Superior temporal gyrus (tissue), 1 donor: ENCODE measurements at regions not wholly inside any gene's neighbourhood (a gene's known extent, or its start where the extent isn't known, plus 50 kb on each side); places are given as distances from the start of the nearest gene placed in this dataset.
"Not testable (repeated sequence)": the region's sequence is repeated elsewhere in the genome, so short reads cannot be mapped to it uniquely, and the experiment has no call there.

Source experiments
- DNase-seq: peaks from one replicate; pipeline ENCODE4 v3.0.0-alpha.2; 2016; ENCODE audit errors: extremely low spot score

GRCh38 chr13:19062019-19062646 is 119.5 kb downstream of the TUBA3C start:
- no peak for DNase-seq

DNA sequence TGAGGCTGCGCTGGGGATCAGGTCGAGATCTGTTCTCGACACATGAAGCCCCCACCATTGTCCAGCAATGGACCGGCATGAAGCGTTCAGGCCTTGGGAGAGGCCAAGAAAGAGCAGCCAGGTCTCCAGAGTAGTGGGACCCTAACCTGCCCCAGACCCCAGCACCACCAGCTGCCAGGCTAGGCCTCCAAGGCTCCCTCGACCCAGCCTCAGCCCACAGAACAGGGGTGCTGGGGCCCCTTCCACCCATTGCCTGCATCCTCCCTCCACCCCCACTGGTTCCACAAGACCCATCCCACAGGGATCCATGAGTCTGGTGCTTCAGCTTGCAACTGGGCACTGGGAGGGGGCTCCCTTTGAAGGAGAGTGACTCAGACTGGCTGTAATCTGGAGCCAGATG is 120.3 kb downstream of the TUBA3C start:
- no peak for DNase-seq

GRCh38 chr13:19060311-19061002 is 121.2 kb downstream of the TUBA3C start:
- DNase-seq = no peak

DNA sequence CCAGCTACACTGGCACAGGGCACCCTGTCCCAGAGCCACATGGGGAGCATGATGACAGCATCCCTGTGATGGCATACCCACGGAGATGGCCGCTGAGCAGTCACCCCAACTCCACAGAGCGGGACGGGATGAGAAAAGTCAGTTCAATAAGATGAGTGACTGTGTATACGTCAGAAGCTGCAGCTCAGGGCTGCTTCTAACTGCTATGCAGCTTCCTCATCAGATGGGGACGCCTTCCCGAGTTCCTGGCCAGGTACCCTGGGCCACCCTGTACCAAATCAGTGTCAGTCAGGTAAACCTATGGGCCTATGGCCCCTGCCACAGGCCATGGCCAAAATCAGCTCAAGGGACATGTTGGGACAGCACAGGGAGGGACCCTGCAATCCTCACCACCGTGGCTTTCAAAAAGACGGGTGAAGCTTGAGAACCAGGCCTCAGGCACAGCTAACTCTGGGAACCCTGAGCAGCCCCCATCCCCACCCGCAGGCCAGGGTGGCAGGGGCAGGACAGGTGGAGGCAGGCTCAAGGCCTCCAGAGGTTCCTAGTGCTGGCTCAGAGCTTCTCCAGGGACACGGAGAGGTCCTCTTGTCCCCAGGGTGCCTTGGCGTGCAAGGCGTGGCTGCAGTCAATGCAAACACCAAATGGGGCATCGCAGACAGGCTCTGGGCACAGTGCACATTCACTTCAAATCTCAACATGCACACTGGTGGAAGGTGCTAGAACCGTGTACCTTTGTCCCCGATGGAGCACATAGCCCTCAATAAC is 122.4 kb downstream of the TUBA3C start:
- no peak for DNase-seq

DNA sequence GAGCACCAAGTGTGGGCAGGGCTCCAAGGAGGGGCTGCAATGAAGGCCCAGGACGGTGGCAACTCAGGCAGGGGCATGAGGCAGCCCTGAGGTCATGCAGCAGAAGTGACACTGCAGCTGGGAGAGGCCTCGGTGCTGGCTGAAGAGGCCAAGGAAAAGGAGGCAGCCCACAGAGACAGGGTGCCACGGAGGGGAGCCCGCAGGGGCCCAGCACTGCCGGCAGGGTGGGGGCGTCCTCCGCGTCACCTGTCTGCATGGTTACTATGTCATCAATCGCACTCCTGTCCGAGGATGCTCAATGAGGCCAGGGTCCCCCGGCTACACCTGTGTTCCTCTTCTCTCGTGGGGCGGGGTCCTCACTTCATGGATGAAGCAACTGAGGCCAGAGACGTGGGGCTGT is 123.1 kb downstream of the TUBA3C start:
- no peak for DNase-seq

GRCh38 chr13:19057588-19058340 is 123.9 kb downstream of the TUBA3C start:
- DNase-seq = no peak

DNA sequence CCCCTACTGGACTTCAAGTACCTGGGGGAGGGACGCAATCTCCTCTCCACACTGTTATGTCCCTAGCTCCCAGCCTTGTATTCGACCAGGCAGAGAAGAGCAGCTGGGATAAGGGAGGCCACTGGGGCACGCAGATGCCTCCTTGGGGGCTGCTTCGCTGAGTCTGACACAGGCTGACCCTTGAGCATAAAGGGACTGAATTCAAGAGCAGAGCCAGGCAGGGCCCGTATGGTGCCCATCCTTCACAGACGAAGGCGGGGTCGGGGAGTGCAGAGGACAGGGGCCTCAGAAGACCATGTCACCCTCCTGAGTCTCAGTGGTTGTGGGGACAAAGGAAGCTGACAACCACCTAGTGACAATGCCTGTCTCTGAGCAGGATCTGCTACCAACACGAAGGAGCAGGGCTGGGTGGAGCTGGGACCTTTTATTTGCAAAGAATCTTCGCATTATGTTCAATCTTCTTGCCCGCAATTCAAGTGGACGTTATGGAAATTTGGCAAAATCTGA is 124.6 kb downstream of the TUBA3C start:
- DNase-seq = no peak

GRCh38 chr13:19056355-19056880 is 125.2 kb downstream of the TUBA3C start:
- DNase-seq = no peak

- no peak for DNase-seq
Measured at GRCh38 chr13:19055611-19056010, 126.0 kb downstream of the TUBA3C start.

- DNase-seq = no peak
Measured at GRCh38 chr13:19053561-19053960, 128.1 kb downstream of the TUBA3C start.

DNA sequence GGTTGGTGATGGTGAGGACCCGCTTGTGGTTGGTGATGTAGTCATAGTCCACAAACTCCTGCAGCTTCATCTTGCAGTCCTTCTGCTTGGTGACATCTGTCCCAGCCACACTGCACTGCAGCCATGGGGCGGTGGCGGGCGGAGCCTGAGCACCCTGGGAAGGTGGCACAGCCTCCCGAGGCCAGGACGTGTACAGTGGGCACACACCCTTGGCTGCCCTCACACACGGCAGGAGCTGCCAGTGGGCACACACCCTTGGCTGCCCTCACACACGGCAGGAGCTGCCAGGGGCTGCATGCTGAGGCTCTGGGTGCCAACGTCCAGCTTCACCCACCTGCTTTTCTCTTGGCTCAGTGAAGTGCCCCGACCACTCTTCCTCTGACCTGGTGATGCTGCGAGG is 128.7 kb downstream of the TUBA3C start:
- DNase-seq = no peak

DNA sequence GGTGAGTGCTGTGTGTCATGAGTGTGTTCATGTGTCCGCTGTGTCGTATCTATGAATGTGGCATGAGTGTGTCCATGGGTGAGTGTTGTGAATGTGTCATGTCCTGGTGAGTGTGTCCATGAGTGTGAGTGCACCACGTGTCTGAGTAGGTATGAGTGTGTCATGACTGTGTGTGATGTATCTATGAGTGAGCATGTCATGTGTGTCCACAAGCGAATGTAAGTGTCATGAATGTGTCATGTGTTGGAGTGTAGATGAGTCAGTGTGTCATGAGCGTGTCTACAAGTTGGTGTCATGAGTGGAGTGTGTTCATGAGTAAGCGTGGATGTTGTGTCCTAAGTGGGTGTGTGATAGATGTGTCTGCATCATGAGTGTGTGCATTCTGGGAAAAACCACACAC is 129.4 kb downstream of the TUBA3C start:
- DNase-seq = no peak

DNA sequence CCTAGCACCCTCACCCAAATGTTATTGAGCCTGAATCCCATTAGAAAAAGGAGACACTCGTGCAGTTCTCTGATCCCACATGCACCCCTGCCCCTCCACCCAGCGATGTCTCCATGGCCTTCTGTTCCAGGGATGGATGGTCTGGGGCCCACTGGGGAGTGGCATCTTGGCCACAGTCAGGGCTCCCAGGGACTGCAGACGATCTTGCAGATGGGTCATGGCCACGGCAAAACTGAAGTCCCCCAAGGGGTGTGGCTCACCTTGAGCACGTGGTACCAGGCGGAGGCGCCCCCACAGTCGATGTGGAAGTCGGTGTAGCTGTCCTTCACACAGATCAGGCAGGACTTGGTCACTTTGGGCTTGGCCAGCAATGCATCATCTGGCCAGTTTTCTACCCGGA is 130.7 kb downstream of the TUBA3C start:
- DNase-seq = no peak

DNA sequence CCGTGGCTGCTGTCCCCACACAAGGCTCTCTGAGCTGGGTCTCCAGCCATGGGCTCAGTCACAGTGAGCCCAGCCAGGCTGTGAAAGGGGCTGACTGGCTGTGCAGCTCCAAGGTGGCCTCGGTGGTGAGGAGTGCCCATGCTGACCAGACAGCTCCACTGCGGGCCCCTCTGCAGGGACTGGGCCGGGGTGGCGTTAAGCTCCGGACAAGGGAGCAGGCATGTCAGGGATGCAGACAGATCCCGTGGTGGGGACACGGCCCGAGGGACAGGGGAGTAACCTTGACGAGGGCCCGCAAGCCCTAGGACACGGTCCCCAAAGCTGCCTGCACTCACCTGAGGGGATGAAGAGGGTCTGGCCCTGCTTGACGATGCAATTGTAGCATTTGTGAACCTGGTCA is 132.0 kb downstream of the TUBA3C start:
- DNase-seq = not testable (repeated sequence)

DNA sequence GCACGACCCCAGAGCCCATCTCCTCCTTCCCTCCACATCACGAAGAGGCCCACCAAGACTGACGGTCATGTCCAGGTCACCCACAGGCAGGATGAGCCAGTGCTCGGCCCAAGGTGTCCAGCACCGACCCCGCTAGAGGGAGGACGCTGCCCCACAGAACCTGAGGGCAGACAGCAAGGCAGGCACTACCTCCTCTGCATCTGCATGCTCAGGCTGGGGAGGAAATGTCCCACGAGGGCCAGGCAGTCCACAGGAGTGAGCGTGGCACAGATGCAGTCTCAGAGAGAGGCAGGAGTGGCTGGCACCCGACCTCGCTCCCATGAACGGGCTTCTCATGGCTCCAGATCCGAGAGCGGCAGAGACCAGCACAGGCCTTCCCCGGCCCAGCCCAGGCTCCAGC is 133.2 kb downstream of the TUBA3C start:
- no peak for DNase-seq

GRCh38 chr13:19023115-19023514 is 158.5 kb downstream of the TUBA3C start:
- DNase-seq = no peak

DNA sequence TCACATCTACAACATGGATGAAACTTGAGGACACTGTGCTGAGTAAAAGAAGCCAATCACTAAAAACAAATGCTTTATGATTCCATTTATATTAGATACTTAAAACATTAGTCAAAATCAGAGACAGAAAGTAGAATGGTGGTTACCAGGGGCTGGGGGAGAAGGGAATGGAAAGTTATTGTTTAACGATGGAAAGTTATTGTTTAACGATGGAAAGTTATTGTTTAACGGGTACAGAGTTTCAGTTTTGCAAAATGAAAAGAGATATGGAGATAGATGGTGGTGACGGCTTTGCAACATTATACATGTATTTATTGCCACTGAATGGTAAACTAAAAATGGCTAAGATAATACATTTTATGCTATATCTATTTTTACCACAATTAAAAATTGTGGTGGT is 160.6 kb downstream of the TUBA3C start:
- no peak for DNase-seq

- no peak for DNase-seq
Measured at GRCh38 chr13:18998389-18998788, 183.2 kb downstream of the TUBA3C start.

DNA sequence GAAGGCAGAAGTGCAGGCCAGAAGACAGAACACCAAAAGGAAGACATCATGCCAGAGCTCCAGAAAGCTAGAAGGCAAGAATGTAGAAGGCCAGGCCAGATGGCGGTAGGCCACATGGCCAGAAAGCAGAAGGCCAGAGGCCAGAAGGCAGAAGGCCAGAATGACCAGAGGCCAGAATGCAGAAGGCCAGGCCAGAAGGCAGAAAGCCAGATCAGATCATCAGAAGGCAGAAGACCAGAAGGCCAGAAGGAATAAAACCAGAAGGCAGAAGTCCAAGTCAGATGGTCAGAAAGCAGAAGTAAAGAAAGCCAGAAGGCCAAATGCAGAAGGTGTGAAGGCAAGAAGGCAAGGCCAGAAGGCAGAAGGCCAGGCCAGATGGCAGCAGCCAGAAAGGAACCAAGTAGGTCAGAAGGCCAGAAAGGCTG is 185.0 kb downstream of the TUBA3C start:
- DNase-seq = no peak

- no peak for DNase-seq
Measured at GRCh38 chr13:18996221-18996620, 185.4 kb downstream of the TUBA3C start.

DNA sequence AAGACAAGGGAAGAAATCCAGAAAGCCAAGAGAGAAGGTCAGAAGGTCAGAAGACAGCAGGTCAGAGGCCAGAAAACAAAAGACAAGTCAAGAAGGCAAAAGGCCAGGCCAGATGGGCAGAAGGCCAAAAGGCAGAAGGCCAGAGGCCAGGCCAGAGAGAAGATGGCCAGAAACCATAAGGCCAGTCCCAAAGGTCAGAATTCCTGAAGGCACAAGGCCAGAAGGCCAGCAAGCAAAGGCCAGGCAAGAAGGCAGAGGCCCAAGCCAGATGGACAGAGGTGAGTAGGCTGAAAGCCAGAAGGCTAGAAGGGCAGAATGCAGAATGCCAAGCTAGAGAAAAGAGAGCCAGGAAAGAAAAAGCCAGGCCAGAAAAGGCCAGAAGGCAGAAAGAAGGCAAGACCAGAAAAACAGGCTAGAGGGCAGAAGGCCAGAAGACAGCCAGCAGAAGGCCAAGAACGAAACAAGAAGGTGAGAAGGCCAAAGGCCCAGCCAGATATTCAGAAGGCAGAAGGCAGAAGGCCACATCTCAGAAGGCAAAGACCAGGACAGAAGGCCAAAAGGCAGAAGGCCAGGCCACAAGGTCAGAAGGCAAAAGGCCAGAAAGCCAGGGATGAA is 186.3 kb downstream of the TUBA3C start:
- DNase-seq = no peak
